Spleen (tissue), 11 donors: ENCODE measurements at regions not wholly inside any gene's neighbourhood (a gene's known extent, or its start where the extent isn't known, plus 50 kb on each side); places are given as distances from the start of the nearest gene placed in this dataset.
"Not testable (repeated sequence)": the region's sequence is repeated elsewhere in the genome, so short reads cannot be mapped to it uniquely, and the experiment has no call there.

Experiments used
- DNase-seq: peaks from one replicate; pipeline ENCODE4 v3.0.0-alpha.2; 2020
- H3K27ac ChIP-seq, 8 donors: fragments of 200-600 bp; sonication (generic) in 7 of 8; 1 replicate in 4 of 8; 2 replicates in 4 of 8; pipeline versions ENCODE4 v1.5.0 to v1.8.0; 2016 to 2021; ENCODE audit warnings: inconsistent platforms in 4 of 8, mild to moderate bottlenecking in 4 of 8, moderate library complexity in 1 of 8
- H3K27me3 ChIP-seq, 7 donors: fragments of 200-600 bp; sonication (generic) in 6 of 7; replicated peaks in 1 of 7; 1 replicate in 4 of 7; 2 replicates in 3 of 7; pipeline versions ENCODE4 v1.5.0 to v1.8.0; 2016 to 2021; ENCODE audit warnings: inconsistent platforms in 3 of 7, mild to moderate bottlenecking in 1 of 7
- H3K36me3 ChIP-seq, 6 donors: fragments of 200-600 bp; sonication (generic) in 5 of 6; 1 replicate in 4 of 6; 2 replicates in 2 of 6; pipeline versions ENCODE4 v1.5.0 to v1.8.0; 2016 to 2021; ENCODE audit warnings: inconsistent platforms in 2 of 6
- H3K4me1 ChIP-seq, 6 donors: fragments of 200-600 bp; sonication (generic) in 5 of 6; 1 replicate in 3 of 6; 2 replicates in 3 of 6; pipeline versions ENCODE4 v1.5.0 to v1.8.0; 2016 to 2021; ENCODE audit warnings: inconsistent platforms in 3 of 6
- H3K4me3 ChIP-seq, 8 donors: fragments of 200-600 bp; sonication (generic) in 7 of 8; 1 replicate in 4 of 8; 2 replicates in 4 of 8; pipeline versions ENCODE4 v1.5.0 to v1.8.0; 2016 to 2021; ENCODE audit warnings: inconsistent platforms in 4 of 8, mild to moderate bottlenecking in 4 of 8, moderate library complexity in 2 of 8
- H3K9me3 ChIP-seq, 8 donors: fragments of 200-600 bp; sonication (generic) in 7 of 8; 1 replicate in 4 of 8; 2 replicates in 4 of 8; pipeline versions ENCODE4 v1.5.0 to v1.8.0; 2016 to 2021; ENCODE audit warnings: inconsistent platforms in 4 of 8
- CTCF ChIP-seq, 11 experiments: fragments of 200-600 bp in 7 of 11; fragments of 450-650 bp in 4 of 11; sonication (generic) in 4 of 11; IDR thresholded peaks in 8 of 11; conservative IDR thresholded peaks in 3 of 11; 1 replicate in 7 of 11; 2 replicates in 4 of 11; pipeline versions ENCODE4 v1.4.0 to v1.8.0; 2016 to 2021; ENCODE audit warnings: antibody characterized with exemption in 11 of 11, inconsistent platforms in 4 of 11, mild to moderate bottlenecking in 1 of 11
- POLR2A ChIP-seq, 3 donors: fragments of 450-650 bp; IDR thresholded peaks; one replicate each; pipeline ENCODE4 v1.5.1; 2017; ENCODE audit warnings: antibody characterized with exemption in 3 of 3, mild to moderate bottlenecking in 1 of 3
- POLR2AphosphoS5 ChIP-seq, 3 donors: sonication (generic); formaldehyde crosslinking; IDR thresholded peaks; one replicate each; pipeline ENCODE4 v1.5.1; 2017; ENCODE audit warnings: antibody characterized with exemption in 3 of 3
- WGBS, 5 donors: extraction: QIAGEN DNeasy Blood & Tissue Kit in 3 of 5; methylation state at CpG; one replicate each; pipeline versions ENCODE4 v1.1.5 to v1.1.7; 2013 to 2018; 5-methylcytosine and 5-hydroxymethylcytosine counted together
- intact Hi-C: fragments of 100-400 bp; cut with DNase I; formaldehyde crosslinking; loops from one replicate; pipeline ENCODE4 v1.15.0; 2023; ENCODE audit warnings: low total_unique reads
- donor health status: healthy with polysubstance abuse.
- donor health status: DM: no; HTN: no; CAD: no; lungs with moderate emphysema.
- donor health status: DM: no; HTN: no; CAD: no.
- donor health status: Bipolar disorder and iron deficiency.
- donor health status: healthy.
- donor health status: DM: no; HTN: no; CAD: no.
- donor health status: DM: yes; HTN: yes; CAD: no.

- TF ChIP-seq POLR2AphosphoS5 (IDR thresholded peaks at IDR 0.05) (no peak), POLR2A (IDR thresholded peaks at IDR 0.05) (no peak), CTCF (IDR thresholded peaks at IDR 0.05 in 8 of 11, conservative IDR thresholded peaks at IDR 0.05 in 3 of 11) (no peak)
- no peak overlapping the region for H3K27ac ChIP-seq
- 29 to 70% (median 64%) methylated on average over 1 of the region's 1 CpG for WGBS, 5 donors
- DNase-seq, result no peak
- intact Hi-C loops, result no loop called here
- no peaks in the 10 kb centered on the region for H3K36me3 ChIP-seq
- H3K4me3 ChIP-seq, result no peak overlapping the region
- no peaks in the 10 kb centered on the region for H3K27me3 ChIP-seq
- H3K9me3 ChIP-seq, result no peaks in the 10 kb centered on the region
- H3K4me1 ChIP-seq, result no peaks in the 10 kb centered on the region
Measured at GRCh38 chr12:105897311-105897725, 241.4 kb downstream of the NUAK1 start.

- H3K27ac ChIP-seq, H3K4me3 ChIP-seq, H3K36me3 ChIP-seq, DNase-seq, H3K9me3 ChIP-seq, H3K27me3 ChIP-seq, intact Hi-C loops, H3K4me1 ChIP-seq: not testable (repeated sequence)
- 68 to 84% (median 81%) methylated on average over 6 of the region's 6 CpGs for WGBS, 5 donors
Measured at GRCh38 chr12:105898271-105898670, 240.5 kb downstream of the NUAK1 start.

GRCh38 chr12:105899589-105899988, 239.2 kb downstream of the NUAK1 start:
- no peak overlapping the region for H3K4me3 ChIP-seq
- intact Hi-C loops, result no loop called here
- TF ChIP-seq POLR2AphosphoS5 (IDR thresholded peaks at IDR 0.05) (no peak), CTCF (IDR thresholded peaks at IDR 0.05 in 8 of 11, conservative IDR thresholded peaks at IDR 0.05 in 3 of 11) (no peak), POLR2A (IDR thresholded peaks at IDR 0.05) (no peak)
- no peak for DNase-seq
- no peaks in the 10 kb centered on the region for H3K9me3 ChIP-seq
- no peaks in the 10 kb centered on the region for H3K4me1 ChIP-seq
- no peaks in the 10 kb centered on the region for H3K27me3 ChIP-seq
- no peaks in the 10 kb centered on the region for H3K36me3 ChIP-seq
- H3K27ac ChIP-seq, result no peak overlapping the region
- WGBS, 5 donors, result 47 to 61% (median 53%) methylated on average over 5 of the region's 5 CpGs

- H3K4me3 ChIP-seq, result no peak overlapping the region
- peaks cover 0 to 1% (median 0%) of the 10 kb centered on the region in 8 donors for H3K9me3 ChIP-seq
- intact Hi-C loops, result no loop called here
- no peak overlapping the region for H3K27ac ChIP-seq
- TF ChIP-seq POLR2AphosphoS5 (IDR thresholded peaks at IDR 0.05), result no peak
- no peak for TF ChIP-seq CTCF (IDR thresholded peaks at IDR 0.05 in 8 of 11, conservative IDR thresholded peaks at IDR 0.05 in 3 of 11)
- no peak for TF ChIP-seq POLR2A (IDR thresholded peaks at IDR 0.05)
- DNase-seq, result no peak
- peaks cover 0 to 6% (median 0%) of the 10 kb centered on the region in 7 donors for H3K27me3 ChIP-seq
- 77 to 97% (median 89%) methylated on average over 1 of the region's 1 CpG for WGBS, 5 donors
- no peaks in the 10 kb centered on the region for H3K4me1 ChIP-seq
- H3K36me3 ChIP-seq, result no peaks in the 10 kb centered on the region
Measured at GRCh38 chr12:105906561-105906960, 232.2 kb downstream of the NUAK1 start.

- WGBS, 5 donors, result 60 to 86% (median 74%) methylated on average over 2 of the region's 2 CpGs
- no peak for DNase-seq
- Histone ChIP-seq H3K27ac (no peak overlapping the region), H3K36me3 (no peaks in the 10 kb centered on the region), H3K4me3 (no peak overlapping the region), H3K9me3 (peaks cover 0 to 8% (median 3%) of the 10 kb centered on the region in 8 donors), H3K27me3 (peaks cover 0 to 6% (median 0%) of the 10 kb centered on the region in 7 donors), H3K4me1 (no peaks in the 10 kb centered on the region)
- no peak for TF ChIP-seq POLR2AphosphoS5 (IDR thresholded peaks at IDR 0.05)
- no peak for TF ChIP-seq CTCF (IDR thresholded peaks at IDR 0.05 in 8 of 11, conservative IDR thresholded peaks at IDR 0.05 in 3 of 11)
- no peak for TF ChIP-seq POLR2A (IDR thresholded peaks at IDR 0.05)
- intact Hi-C loops, result no loop called here
Measured at GRCh38 chr12:105907982-105908381, 230.8 kb downstream of the NUAK1 start.
